Esophagus squamous epithelium (tissue), 4 donors: ENCODE measurements at regions not wholly inside any gene's neighbourhood (a gene's known extent, or its start where the extent isn't known, plus 50 kb on each side); places are given as distances from the start of the nearest gene placed in this dataset.

Experiments
- CTCF ChIP-seq, 6 experiments: fragments of 450-650 bp in 4 of 6; fragments of 200-600 bp in 2 of 6; sonication (generic) in 2 of 6; IDR thresholded peaks; one replicate each; pipeline ENCODE4 v1.5.1; 2016 to 2019; ENCODE audit warnings: antibody characterized with exemption in 6 of 6, mild to moderate bottlenecking in 4 of 6, moderate library complexity in 4 of 6
- POLR2A ChIP-seq, 4 donors: fragments of 450-650 bp; IDR thresholded peaks; one replicate each; pipeline ENCODE4 v1.6.1; 2017; ENCODE audit warnings: antibody characterized with exemption in 4 of 4, mild to moderate bottlenecking in 4 of 4, moderate library complexity in 3 of 4

- TF ChIP-seq CTCF (IDR thresholded peaks at IDR 0.05) (no peak), POLR2A (IDR thresholded peaks at IDR 0.05) (no peak)
Observed at GRCh38 chr5:124528838-124529237, 217.6 kb downstream of the ZNF608 start.
